Loucy (cell line): ENCODE measurements at regions not wholly inside any gene's neighbourhood (a gene's known extent, or its start where the extent isn't known, plus 50 kb on each side); places are given as distances from the start of the nearest gene placed in this dataset.

Experiments
- EZH2phosphoT487 ChIP-seq: fragments of 200-600 bp; IDR thresholded peaks from 2 replicates; pipeline ENCODE4 v1.6.1; 2018; ENCODE audit warnings: antibody characterized with exemption, mild to moderate bottlenecking, moderate library complexity, borderline replicate concordance
- TF ChIP-seq, protein P1 (sequence below): fragments of 200-600 bp; sonication (generic); conservative IDR thresholded peaks from 2 replicates; pipeline ENCODE4 v1.5.1; 2014; ENCODE audit warnings: mild to moderate bottlenecking, antibody characterized with exemption, low read length

DNA sequence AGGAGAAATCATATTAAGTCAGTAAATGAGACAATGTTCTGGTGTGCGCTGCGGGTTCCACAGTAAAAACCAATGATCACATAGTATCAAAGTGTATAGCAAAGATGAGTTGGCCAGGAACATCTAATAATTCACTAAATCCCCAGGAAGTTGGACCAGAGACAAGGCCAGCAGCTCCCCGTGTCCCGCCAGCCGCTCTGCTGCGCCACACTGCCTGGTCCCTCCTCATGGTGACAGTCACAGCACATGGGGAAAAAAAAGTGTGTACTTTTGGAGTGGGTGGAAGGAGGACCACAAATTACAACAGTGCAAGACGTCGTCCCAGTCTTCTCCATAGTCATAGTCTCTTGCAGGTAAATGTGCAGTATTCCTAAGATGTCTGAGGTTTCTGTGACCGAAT, 239.0 kb upstream of the RNF32 start:
- TF ChIP-seq, protein P1, sequence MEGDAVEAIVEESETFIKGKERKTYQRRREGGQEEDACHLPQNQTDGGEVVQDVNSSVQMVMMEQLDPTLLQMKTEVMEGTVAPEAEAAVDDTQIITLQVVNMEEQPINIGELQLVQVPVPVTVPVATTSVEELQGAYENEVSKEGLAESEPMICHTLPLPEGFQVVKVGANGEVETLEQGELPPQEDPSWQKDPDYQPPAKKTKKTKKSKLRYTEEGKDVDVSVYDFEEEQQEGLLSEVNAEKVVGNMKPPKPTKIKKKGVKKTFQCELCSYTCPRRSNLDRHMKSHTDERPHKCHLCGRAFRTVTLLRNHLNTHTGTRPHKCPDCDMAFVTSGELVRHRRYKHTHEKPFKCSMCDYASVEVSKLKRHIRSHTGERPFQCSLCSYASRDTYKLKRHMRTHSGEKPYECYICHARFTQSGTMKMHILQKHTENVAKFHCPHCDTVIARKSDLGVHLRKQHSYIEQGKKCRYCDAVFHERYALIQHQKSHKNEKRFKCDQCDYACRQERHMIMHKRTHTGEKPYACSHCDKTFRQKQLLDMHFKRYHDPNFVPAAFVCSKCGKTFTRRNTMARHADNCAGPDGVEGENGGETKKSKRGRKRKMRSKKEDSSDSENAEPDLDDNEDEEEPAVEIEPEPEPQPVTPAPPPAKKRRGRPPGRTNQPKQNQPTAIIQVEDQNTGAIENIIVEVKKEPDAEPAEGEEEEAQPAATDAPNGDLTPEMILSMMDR: no peak
- TF ChIP-seq EZH2phosphoT487: no peak
